ENCODE measurements at regions not wholly inside any gene's neighbourhood (a gene's known extent, or its start where the extent isn't known, plus 50 kb on each side); places are given as distances from the start of the nearest gene placed in this dataset.
"Not testable (repeated sequence)": the region's sequence is repeated elsewhere in the genome, so short reads cannot be mapped to it uniquely, and the experiment has no call there.

- no peaks in the 10 kb centered on the region for H3K27me3 ChIP-seq
- intact Hi-C loops (cut with DNase I) = no loop called here
- ATAC-seq (no peak), DNase-seq (no peak)
- no peak overlapping the region for H3K4me3 ChIP-seq
- no peak for TF ChIP-seq CTCF (IDR thresholded peaks at IDR 0.05)
- no peak overlapping the region for H3K27ac ChIP-seq
- no peaks in the 10 kb centered on the region for H3K4me1 ChIP-seq
- no peaks in the 10 kb centered on the region for H3K36me3 ChIP-seq
- H3K9me3 ChIP-seq = no peaks in the 10 kb centered on the region
These were observed 659.8 kb upstream of the MEF2C start for GRCh38 chr5:89542736-89543135.

GRCh38 chr5:89537800-89538199 is 654.8 kb upstream of the MEF2C start:
- H3K4me3 ChIP-seq = no peak overlapping the region
- no peaks in the 10 kb centered on the region for H3K9me3 ChIP-seq
- ATAC-seq (no peak), DNase-seq (no peak)
- H3K27ac ChIP-seq = no peak overlapping the region
- H3K4me1 ChIP-seq = no peaks in the 10 kb centered on the region
- no peaks in the 10 kb centered on the region for H3K36me3 ChIP-seq
- intact Hi-C loops (cut with DNase I) = no loop called here
- no peak for TF ChIP-seq CTCF (IDR thresholded peaks at IDR 0.05)
- no peaks in the 10 kb centered on the region for H3K27me3 ChIP-seq

GRCh38 chr5:89536020-89536419 is 653.0 kb upstream of the MEF2C start:
- TF ChIP-seq CTCF (IDR thresholded peaks at IDR 0.05) = no peak
- ATAC-seq (no peak), DNase-seq (no peak)
- no peaks in the 10 kb centered on the region for H3K9me3 ChIP-seq
- H3K36me3 ChIP-seq = no peaks in the 10 kb centered on the region
- no peaks in the 10 kb centered on the region for H3K27me3 ChIP-seq
- H3K27ac ChIP-seq = no peak overlapping the region
- H3K4me1 ChIP-seq = no peaks in the 10 kb centered on the region
- H3K4me3 ChIP-seq = no peak overlapping the region
- intact Hi-C loops (cut with DNase I) = no loop called here

- Histone ChIP-seq H3K4me1 (no peaks in the 10 kb centered on the region), H3K9me3 (no peaks in the 10 kb centered on the region), H3K36me3 (no peaks in the 10 kb centered on the region), H3K27me3 (no peaks in the 10 kb centered on the region), H3K27ac (no peak overlapping the region), H3K4me3 (no peak overlapping the region)
- TF ChIP-seq CTCF (IDR thresholded peaks at IDR 0.05) = no peak
- DNase-seq (no peak), ATAC-seq (no peak)
- intact Hi-C loops (cut with DNase I) = no loop called here
These were observed 652.4 kb upstream of the MEF2C start for GRCh38 chr5:89535411-89535810.

- Histone ChIP-seq H3K4me1 (no peaks in the 10 kb centered on the region), H3K9me3 (no peaks in the 10 kb centered on the region), H3K4me3 (no peak overlapping the region), H3K27me3 (no peaks in the 10 kb centered on the region), H3K27ac (no peak overlapping the region), H3K36me3 (no peaks in the 10 kb centered on the region)
- TF ChIP-seq CTCF (IDR thresholded peaks at IDR 0.05) = no peak
- DNase-seq (no peak), ATAC-seq (no peak)
- intact Hi-C loops (cut with DNase I) = no loop called here
These were observed 651.3 kb upstream of the MEF2C start for GRCh38 chr5:89534331-89534730.

- intact Hi-C loops (cut with DNase I) = no loop called here
- ATAC-seq = no peak
These were observed 641.8 kb upstream of the MEF2C start for GRCh38 chr5:89524785-89525184.

GRCh38 chr5:89523867-89524266 is 640.9 kb upstream of the MEF2C start:
- intact Hi-C loops (cut with DNase I) = not testable (repeated sequence)

More at GRCh38 chr5:89524785-89525184, 641.8 kb upstream of the MEF2C start:
- H3K4me1 ChIP-seq = no peaks in the 10 kb centered on the region
- H3K9me3 ChIP-seq = no peaks in the 10 kb centered on the region
- H3K27me3 ChIP-seq = no peaks in the 10 kb centered on the region
- TF ChIP-seq CTCF (IDR thresholded peaks at IDR 0.05) = no peak
- no peaks in the 10 kb centered on the region for H3K36me3 ChIP-seq
- H3K4me3 ChIP-seq = no peak overlapping the region
- H3K27ac ChIP-seq = no peak overlapping the region
- DNase-seq = no peak

More at GRCh38 chr5:89523867-89524266, 640.9 kb upstream of the MEF2C start:
- H3K27ac ChIP-seq, ATAC-seq, H3K36me3 ChIP-seq, H3K27me3 ChIP-seq, H3K9me3 ChIP-seq, H3K4me1 ChIP-seq, DNase-seq, H3K4me3 ChIP-seq: not testable (repeated sequence)
